ENCODE measurements at regions not wholly inside any gene's neighbourhood (a gene's known extent, or its start where the extent isn't known, plus 50 kb on each side); places are given as distances from the start of the nearest gene placed in this dataset.
"Not testable (repeated sequence)": the region's sequence is repeated elsewhere in the genome, so short reads cannot be mapped to it uniquely, and the experiment has no call there.

- not testable (repeated sequence) for DNase-seq (ENCODE audit: low spot score)
Observed at GRCh38 chr5:34266151-34266550, 223.1 kb upstream of the C1QTNF3 start.

- not testable (repeated sequence) for DNase-seq (ENCODE audit: low spot score)
Observed at GRCh38 chr5:34296759-34297158, 253.7 kb upstream of the C1QTNF3 start.

GRCh38 chr5:34329201-34329600, 286.2 kb upstream of the C1QTNF3 start:
- DNase-seq (ENCODE audit: low spot score), result not testable (repeated sequence)

- not testable (repeated sequence) for DNase-seq (ENCODE audit: low spot score)
Observed at GRCh38 chr5:34329611-34330108, 286.6 kb upstream of the C1QTNF3 start.

- DNase-seq (ENCODE audit: low spot score), result not testable (repeated sequence)
Observed at GRCh38 chr5:34331928-34332454, 289.0 kb upstream of the C1QTNF3 start.

GRCh38 chr5:34339408-34340001, 296.5 kb upstream of the C1QTNF3 start:
- DNase-seq (ENCODE audit: low spot score), result not testable (repeated sequence)

- DNase-seq (ENCODE audit: low spot score), result not testable (repeated sequence)
Observed at GRCh38 chr5:34354440-34354839, 301.7 kb upstream of the RAI14 start.

GRCh38 chr5:34371417-34371816, 284.7 kb upstream of the RAI14 start:
- DNase-seq (ENCODE audit: low spot score), result not testable (repeated sequence)

GRCh38 chr5:34371817-34372216, 284.3 kb upstream of the RAI14 start:
- not testable (repeated sequence) for DNase-seq (ENCODE audit: low spot score)

- DNase-seq (ENCODE audit: low spot score), result not testable (repeated sequence)
Observed at GRCh38 chr5:34372739-34373138, 283.4 kb upstream of the RAI14 start.

- not testable (repeated sequence) for DNase-seq (ENCODE audit: low spot score)
Observed at GRCh38 chr5:34377651-34378050, 278.5 kb upstream of the RAI14 start.

GRCh38 chr5:34378498-34378897, 277.6 kb upstream of the RAI14 start:
- not testable (repeated sequence) for DNase-seq (ENCODE audit: low spot score)

GRCh38 chr5:34388754-34389153, 267.4 kb upstream of the RAI14 start:
- peak; percentile 42 for DNase-seq (ENCODE audit: low spot score)

- no peak for DNase-seq (ENCODE audit: low spot score)
Observed at GRCh38 chr5:34409373-34409772, 246.8 kb upstream of the RAI14 start.

GRCh38 chr5:34410411-34411139, 245.6 kb upstream of the RAI14 start:
- DNase-seq (ENCODE audit: low spot score), result no peak

GRCh38 chr5:34411470-34412346, 244.4 kb upstream of the RAI14 start:
- no peak for DNase-seq (ENCODE audit: low spot score)

GRCh38 chr5:34412736-34413135, 243.4 kb upstream of the RAI14 start:
- no peak for DNase-seq (ENCODE audit: low spot score)

GRCh38 chr5:34415559-34416198, 240.4 kb upstream of the RAI14 start:
- no peak for DNase-seq (ENCODE audit: low spot score)

GRCh38 chr5:34416501-34417008, 239.6 kb upstream of the RAI14 start:
- DNase-seq (ENCODE audit: low spot score), result no peak

GRCh38 chr5:34420191-34420590, 235.9 kb upstream of the RAI14 start:
- DNase-seq (ENCODE audit: low spot score), result not testable (repeated sequence)

Measured in H4 (cell line).